CD14-positive monocyte (primary cell): ENCODE measurements at regions not wholly inside any gene's neighbourhood (a gene's known extent, or its start where the extent isn't known, plus 50 kb on each side); places are given as distances from the start of the nearest gene placed in this dataset.

Experiments
- DNase-seq, 3 donors: peaks; one replicate each; pipeline ENCODE4 v3.0.0-alpha.2; 2011 to 2022
- H2AFZ ChIP-seq: 2 replicates; pipeline ENCODE4 v1.6.0; 2012; ENCODE audit warnings: mild to moderate bottlenecking, low read depth, low read length, inconsistent platforms; ENCODE audit not compliant: insufficient read depth, poor library complexity, severe bottlenecking
- H3K27ac ChIP-seq, 2 donors: 1 replicate in 1 of 2; 2 replicates in 1 of 2; pipeline ENCODE4 v1.5.1; 2012 to 2013; ENCODE audit warnings: low read length in 2 of 2, control low read depth in 1 of 2, inconsistent platforms in 1 of 2, low read depth in 1 of 2, mild to moderate bottlenecking in 1 of 2
- H3K27me3 ChIP-seq, 2 donors: one replicate each; pipeline versions ENCODE4 v1.6.0 to v1.6.1; 2011 to 2013; ENCODE audit warnings: low read length in 2 of 2; ENCODE audit not compliant: control insufficient read depth in 2 of 2, insufficient read depth in 2 of 2
- H3K36me3 ChIP-seq, 2 donors: replicated peaks in 1 of 2; 1 replicate in 1 of 2; 2 replicates in 1 of 2; pipeline versions ENCODE4 v1.5.1 to v1.6.1; 2012 to 2013; ENCODE audit warnings: low read length in 2 of 2, control low read depth in 1 of 2, inconsistent platforms in 1 of 2, mild to moderate bottlenecking in 1 of 2; ENCODE audit not compliant: insufficient read depth in 2 of 2, control insufficient read depth in 1 of 2
- H3K4me1 ChIP-seq, 2 donors: 1 replicate in 1 of 2; 2 replicates in 1 of 2; pipeline versions ENCODE4 v1.5.1 to v1.6.1; 2012 to 2013; ENCODE audit warnings: low read length in 2 of 2, control low read depth in 1 of 2, inconsistent platforms in 1 of 2, mild to moderate bottlenecking in 1 of 2, moderate library complexity in 1 of 2; ENCODE audit not compliant: insufficient read depth in 2 of 2, control insufficient read depth in 1 of 2
- H3K4me2 ChIP-seq: replicated peaks from 2 replicates; pipeline ENCODE3; 2012; ENCODE audit warnings: low read length, moderate library complexity, mild to moderate bottlenecking; ENCODE audit not compliant: poor library complexity, severe bottlenecking; ENCODE audit errors: extremely low read depth
- H3K4me3 ChIP-seq, 3 experiments: fragments of 200-600 bp in 1 of 3; sonication (generic) in 1 of 3; replicated peaks in 1 of 3; 1 replicate in 2 of 3; 2 replicates in 1 of 3; pipeline ENCODE4 v1.5.1; 2011 to 2013; ENCODE audit warnings: low read length in 3 of 3, mild to moderate bottlenecking in 3 of 3, control low read depth in 2 of 3, low read depth in 2 of 3, inconsistent platforms in 1 of 3, moderate library complexity in 1 of 3
- H3K79me2 ChIP-seq: 2 replicates; pipeline ENCODE4 v1.6.0; 2012; ENCODE audit warnings: mild to moderate bottlenecking, control low read depth, inconsistent platforms, low read length, moderate library complexity; ENCODE audit not compliant: insufficient read depth
- H3K9ac ChIP-seq: 2 replicates; pipeline ENCODE4 v1.6.0; 2017; ENCODE audit warnings: low read length, mild to moderate bottlenecking; ENCODE audit not compliant: insufficient read depth, poor library complexity, severe bottlenecking
- H3K9me3 ChIP-seq, 2 donors: replicated peaks in 1 of 2; 1 replicate in 1 of 2; 2 replicates in 1 of 2; pipeline versions ENCODE4 v1.5.1 to v1.6.1; 2012 to 2013; ENCODE audit warnings: low read length in 2 of 2, control low read depth in 1 of 2; ENCODE audit not compliant: control insufficient read depth in 1 of 2, insufficient read depth in 1 of 2
- H4K20me1 ChIP-seq: 2 replicates; pipeline ENCODE4 v1.6.0; 2012; ENCODE audit warnings: mild to moderate bottlenecking, low read length, control low read depth, moderate library complexity; ENCODE audit not compliant: insufficient read depth
- H3K27ac Mint-ChIP-seq, 7 donors: one replicate each; pipeline ENCODE4 v1.8.0; 2020; ENCODE audit warnings: mild to moderate bottlenecking in 7 of 7, mixed read lengths in 7 of 7, moderate library complexity in 6 of 7, inconsistent platforms in 2 of 7
- H3K27me3 Mint-ChIP-seq, 3 donors: one replicate each; pipeline ENCODE4 v1.8.0; 2021 to 2022; ENCODE audit warnings: low read depth in 3 of 3, mild to moderate bottlenecking in 3 of 3, mixed read lengths in 3 of 3, moderate library complexity in 3 of 3, inconsistent platforms in 1 of 3
- H3K36me3 Mint-ChIP-seq, 2 donors: one replicate each; pipeline ENCODE4 v1.8.0; 2020; ENCODE audit warnings: mixed read lengths in 2 of 2, inconsistent platforms in 1 of 2, mild to moderate bottlenecking in 1 of 2
- H3K4me1 Mint-ChIP-seq: one replicate; pipeline ENCODE4 v1.8.0; 2020; ENCODE audit warnings: mild to moderate bottlenecking, mixed read lengths
- H3K4me3 Mint-ChIP-seq, 2 donors: one replicate each; pipeline ENCODE4 v1.8.0; 2020; ENCODE audit warnings: mild to moderate bottlenecking in 2 of 2, mixed read lengths in 2 of 2, moderate library complexity in 1 of 2
- H3K9me3 Mint-ChIP-seq, 7 donors: one replicate each; pipeline ENCODE4 v1.8.0; 2020 to 2022; ENCODE audit warnings: mixed read lengths in 7 of 7, mild to moderate bottlenecking in 6 of 7, moderate library complexity in 6 of 7, inconsistent platforms in 2 of 7
- WGBS: methylation state at CpG from one replicate; pipeline ENCODE4 v1.1.5; 2013; ENCODE audit warnings: missing lambda C conversion rate; ENCODE audit not compliant: insufficient coverage; 5-methylcytosine and 5-hydroxymethylcytosine counted together
- intact Hi-C, 2 donors: fragments of 100-400 bp; cut with micrococcal nuclease; formaldehyde crosslinking; loops; one replicate each; pipeline versions ENCODE4 v1.15.0 to v1.15.1; 2023
- TF ChIP-seq, protein P1 (sequence below): fragments of 200-600 bp; IDR thresholded peaks from one replicate; pipeline ENCODE4 v1.8.0; 2022; ENCODE audit warnings: antibody characterized with exemption, mild to moderate bottlenecking

DNA sequence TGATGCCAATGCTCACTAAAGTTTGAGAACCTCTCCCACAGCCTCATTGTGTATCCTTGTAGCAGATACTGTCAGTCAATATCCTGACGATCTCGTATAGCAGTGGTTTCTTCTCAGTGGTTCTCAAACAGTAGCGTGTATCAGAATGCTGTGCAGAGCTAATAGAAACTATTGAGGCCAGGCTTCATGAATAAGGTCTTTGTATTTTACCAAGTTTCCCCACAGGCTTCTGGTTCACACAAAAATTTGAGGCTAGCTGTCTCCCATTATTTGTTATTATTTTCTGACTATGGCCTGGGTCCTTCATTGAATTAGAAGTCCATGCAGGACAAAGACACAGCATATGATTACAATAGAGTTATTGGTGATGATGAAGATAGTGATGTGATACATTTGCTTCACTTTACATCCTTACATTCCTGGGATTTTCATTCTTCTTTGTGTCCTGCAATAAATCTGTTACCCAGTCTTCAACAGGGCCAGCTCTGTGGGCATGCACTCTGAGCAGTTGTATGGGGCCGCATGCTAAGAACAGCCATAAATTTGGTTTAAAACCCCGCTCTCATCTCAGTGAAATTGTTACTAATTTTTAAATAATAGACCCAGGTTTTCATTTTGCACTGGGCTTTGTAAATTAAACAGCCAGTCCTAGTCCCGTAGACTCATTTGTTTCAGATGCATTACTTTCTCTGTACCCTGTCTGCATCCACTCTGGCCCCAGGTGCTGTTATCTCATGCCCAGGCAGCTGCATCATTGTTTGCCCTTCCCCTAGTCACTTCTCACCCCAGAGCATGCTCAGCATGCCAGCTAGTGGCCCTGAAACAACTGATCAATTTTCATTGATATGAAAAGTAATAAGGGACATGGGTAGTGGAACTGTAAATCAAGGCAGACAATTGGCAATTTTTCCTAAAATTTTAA lies 199.9 kb upstream of the PIK3R1 start:
- H3K36me3 Mint-ChIP-seq = no peaks in the 10 kb centered on the region
- DNase-seq = no peak
- Histone ChIP-seq H3K27ac (no peak overlapping the region), H3K27me3 (no peaks in the 10 kb centered on the region), H3K9ac (no peak overlapping the region), H3K79me2 (no peaks in the 10 kb centered on the region), H3K4me2 (no peak overlapping the region), H2AFZ (no peak overlapping the region), H4K20me1 (no peaks in the 10 kb centered on the region), H3K9me3 (peaks cover 0 to 4% of the 10 kb centered on the region in 2 donors), H3K4me3 (no peak overlapping the region), H3K4me1 (no peaks in the 10 kb centered on the region), H3K36me3 (no peaks in the 10 kb centered on the region)
- 98% methylated on average over 6 of the region's 6 CpGs for WGBS
- no peak overlapping the region for H3K27ac Mint-ChIP-seq
- peaks cover 4% of the 10 kb centered on the region for H3K4me1 Mint-ChIP-seq
- intact Hi-C loops = no loop called here
- H3K27me3 Mint-ChIP-seq = peaks cover 0 to 2% (median 0%) of the 10 kb centered on the region in 3 donors
- TF ChIP-seq, protein P1, sequence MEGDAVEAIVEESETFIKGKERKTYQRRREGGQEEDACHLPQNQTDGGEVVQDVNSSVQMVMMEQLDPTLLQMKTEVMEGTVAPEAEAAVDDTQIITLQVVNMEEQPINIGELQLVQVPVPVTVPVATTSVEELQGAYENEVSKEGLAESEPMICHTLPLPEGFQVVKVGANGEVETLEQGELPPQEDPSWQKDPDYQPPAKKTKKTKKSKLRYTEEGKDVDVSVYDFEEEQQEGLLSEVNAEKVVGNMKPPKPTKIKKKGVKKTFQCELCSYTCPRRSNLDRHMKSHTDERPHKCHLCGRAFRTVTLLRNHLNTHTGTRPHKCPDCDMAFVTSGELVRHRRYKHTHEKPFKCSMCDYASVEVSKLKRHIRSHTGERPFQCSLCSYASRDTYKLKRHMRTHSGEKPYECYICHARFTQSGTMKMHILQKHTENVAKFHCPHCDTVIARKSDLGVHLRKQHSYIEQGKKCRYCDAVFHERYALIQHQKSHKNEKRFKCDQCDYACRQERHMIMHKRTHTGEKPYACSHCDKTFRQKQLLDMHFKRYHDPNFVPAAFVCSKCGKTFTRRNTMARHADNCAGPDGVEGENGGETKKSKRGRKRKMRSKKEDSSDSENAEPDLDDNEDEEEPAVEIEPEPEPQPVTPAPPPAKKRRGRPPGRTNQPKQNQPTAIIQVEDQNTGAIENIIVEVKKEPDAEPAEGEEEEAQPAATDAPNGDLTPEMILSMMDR = no peak
- H3K9me3 Mint-ChIP-seq = peaks cover 4 to 13% (median 9%) of the 10 kb centered on the region in 7 donors
- no peak overlapping the region for H3K4me3 Mint-ChIP-seq

DNA sequence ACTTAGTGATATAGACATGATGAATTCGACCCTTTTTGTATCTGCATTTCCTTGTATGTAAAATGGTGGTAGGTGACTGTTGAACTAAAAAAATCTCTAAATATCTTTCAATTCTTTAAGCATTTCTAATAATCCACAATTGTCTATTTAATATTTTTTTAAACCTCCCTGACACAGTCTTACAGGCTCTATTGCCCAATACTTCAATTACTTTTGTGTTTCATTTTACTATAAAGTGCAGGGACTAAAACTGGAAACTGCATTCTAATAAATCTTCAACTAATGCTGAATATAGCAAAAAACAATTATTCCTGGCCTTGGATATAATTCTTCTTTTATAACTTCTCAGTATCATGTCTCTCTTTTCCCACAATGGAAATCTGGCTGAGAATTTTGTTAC lies 202.7 kb upstream of the PIK3R1 start:
- Mint-ChIP-seq H3K36me3 (no peaks in the 10 kb centered on the region), H3K4me1 (peaks cover 4% of the 10 kb centered on the region), H3K4me3 (no peak overlapping the region), H3K27me3 (peaks cover 0 to 2% (median 1%) of the 10 kb centered on the region in 3 donors), H3K9me3 (peaks cover 0 to 5% (median 1%) of the 10 kb centered on the region in 7 donors), H3K27ac (no peak overlapping the region)
- no peak for DNase-seq
- TF ChIP-seq, protein P1 = no peak
- Histone ChIP-seq H3K36me3 (no peaks in the 10 kb centered on the region), H3K27me3 (no peaks in the 10 kb centered on the region), H3K27ac (no peak overlapping the region), H2AFZ (no peak overlapping the region), H3K4me3 (no peak overlapping the region), H3K9me3 (no peaks in the 10 kb centered on the region), H3K9ac (no peak overlapping the region), H3K79me2 (no peaks in the 10 kb centered on the region), H4K20me1 (no peaks in the 10 kb centered on the region), H3K4me1 (no peaks in the 10 kb centered on the region), H3K4me2 (no peak overlapping the region)
- no CpG with 5 or more reads among the region's 1 CpG for WGBS
- intact Hi-C loops = no loop called here
